Thyroid gland (tissue), 4 donors: ENCODE measurements at regions not wholly inside any gene's neighbourhood (a gene's known extent, or its start where the extent isn't known, plus 50 kb on each side); places are given as distances from the start of the nearest gene placed in this dataset.

Experiments
- POLR2A ChIP-seq, 2 donors: fragments of 450-650 bp; IDR thresholded peaks; one replicate each; pipeline ENCODE4 v1.6.1; 2017; ENCODE audit warnings: antibody characterized with exemption in 2 of 2, mild to moderate bottlenecking in 2 of 2, moderate library complexity in 1 of 2
- TF ChIP-seq, protein P1 (sequence below), 6 experiments: fragments of 200-600 bp in 3 of 6; fragments of 450-650 bp in 3 of 6; sonication (generic) in 3 of 6; IDR thresholded peaks; one replicate each; pipeline ENCODE4 v1.5.1; 2016 to 2019; ENCODE audit warnings: antibody characterized with exemption in 6 of 6, mild to moderate bottlenecking in 2 of 6, inconsistent platforms in 1 of 6, moderate library complexity in 1 of 6

DNA sequence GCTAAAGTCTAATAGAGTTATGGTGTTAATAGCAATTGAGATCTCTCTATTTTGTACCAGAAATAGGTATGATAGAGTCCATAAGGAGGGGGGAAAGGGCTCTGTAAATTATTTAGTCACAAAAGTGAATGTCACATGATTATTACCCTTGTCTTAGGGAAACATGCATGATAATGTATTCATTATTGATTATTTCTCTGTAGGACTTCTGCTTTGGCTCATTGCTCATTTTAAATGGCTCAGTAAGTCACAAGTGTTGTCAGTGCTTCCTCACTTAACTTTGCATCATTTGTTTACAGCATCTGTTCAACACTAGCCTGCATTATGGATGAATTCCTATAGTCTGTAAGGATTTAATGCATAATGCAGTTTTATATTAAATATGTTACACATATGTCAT lies 788.8 kb upstream of the EDIL3 start:
- TF ChIP-seq, protein P1, sequence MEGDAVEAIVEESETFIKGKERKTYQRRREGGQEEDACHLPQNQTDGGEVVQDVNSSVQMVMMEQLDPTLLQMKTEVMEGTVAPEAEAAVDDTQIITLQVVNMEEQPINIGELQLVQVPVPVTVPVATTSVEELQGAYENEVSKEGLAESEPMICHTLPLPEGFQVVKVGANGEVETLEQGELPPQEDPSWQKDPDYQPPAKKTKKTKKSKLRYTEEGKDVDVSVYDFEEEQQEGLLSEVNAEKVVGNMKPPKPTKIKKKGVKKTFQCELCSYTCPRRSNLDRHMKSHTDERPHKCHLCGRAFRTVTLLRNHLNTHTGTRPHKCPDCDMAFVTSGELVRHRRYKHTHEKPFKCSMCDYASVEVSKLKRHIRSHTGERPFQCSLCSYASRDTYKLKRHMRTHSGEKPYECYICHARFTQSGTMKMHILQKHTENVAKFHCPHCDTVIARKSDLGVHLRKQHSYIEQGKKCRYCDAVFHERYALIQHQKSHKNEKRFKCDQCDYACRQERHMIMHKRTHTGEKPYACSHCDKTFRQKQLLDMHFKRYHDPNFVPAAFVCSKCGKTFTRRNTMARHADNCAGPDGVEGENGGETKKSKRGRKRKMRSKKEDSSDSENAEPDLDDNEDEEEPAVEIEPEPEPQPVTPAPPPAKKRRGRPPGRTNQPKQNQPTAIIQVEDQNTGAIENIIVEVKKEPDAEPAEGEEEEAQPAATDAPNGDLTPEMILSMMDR (IDR thresholded peaks at IDR 0.05) = no peak
- TF ChIP-seq POLR2A (IDR thresholded peaks at IDR 0.05) = no peak
